ENCODE measurements at regions not wholly inside any gene's neighbourhood (a gene's known extent, or its start where the extent isn't known, plus 50 kb on each side); places are given as distances from the start of the nearest gene placed in this dataset.
"Not testable (repeated sequence)": the region's sequence is repeated elsewhere in the genome, so short reads cannot be mapped to it uniquely, and the experiment has no call there.

DNA sequence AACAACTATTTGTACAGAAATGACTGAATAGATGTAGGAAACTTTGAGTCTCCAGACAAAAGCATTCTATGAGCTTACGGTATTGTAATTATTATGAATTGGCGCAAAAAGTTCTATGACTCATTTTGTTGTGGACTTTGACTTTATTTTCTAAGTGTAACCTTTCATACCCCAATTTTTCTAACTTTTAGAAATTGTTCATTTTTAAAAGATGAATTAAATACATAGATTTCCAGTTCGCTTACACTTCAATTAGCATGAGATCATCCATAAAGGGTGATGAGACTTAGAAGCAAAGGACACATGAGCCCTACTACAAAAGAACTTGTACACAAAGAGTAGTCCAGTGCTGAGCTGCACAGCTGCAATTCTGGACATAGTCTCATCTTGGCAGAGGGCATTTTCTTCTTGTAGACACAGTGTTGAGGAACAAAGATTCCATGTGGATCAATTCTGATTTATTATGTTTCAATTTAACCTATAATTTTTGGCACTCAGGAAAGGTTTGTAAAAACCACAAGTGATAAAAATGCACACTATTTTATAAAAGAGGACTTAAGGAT, 431.1 kb downstream of the LRRIQ3 start:
- DNase-seq = no peak

- no peak for DNase-seq
Observed at GRCh38 chr1:73765551-73766233, 432.3 kb downstream of the LRRIQ3 start.

DNA sequence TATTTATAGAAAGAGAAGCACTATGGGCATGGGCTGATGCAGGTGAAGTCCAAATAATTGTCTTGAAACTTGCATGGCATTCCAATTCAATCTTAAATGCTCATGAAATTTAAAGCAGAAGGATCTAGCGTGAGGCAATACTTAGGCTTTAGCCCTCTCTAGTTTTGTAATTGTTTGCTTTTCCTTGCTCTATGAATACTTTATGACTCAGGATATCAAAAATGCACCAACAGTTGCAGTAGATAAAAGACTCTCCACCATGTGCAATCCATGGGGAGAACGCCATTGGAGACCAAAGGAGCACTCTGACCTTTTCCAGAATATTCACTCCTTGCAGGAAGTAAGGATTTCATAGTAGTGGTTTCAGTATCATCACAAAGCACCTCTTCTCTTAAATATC, 436.4 kb downstream of the LRRIQ3 start:
- DNase-seq = no peak

GRCh38 chr1:73759011-73759410, 439.0 kb downstream of the LRRIQ3 start:
- no peak for DNase-seq

- DNase-seq = no peak
Observed at GRCh38 chr1:73756817-73757216, 441.2 kb downstream of the LRRIQ3 start.

- no peak for DNase-seq
Observed at GRCh38 chr1:73755649-73756048, 442.3 kb downstream of the LRRIQ3 start.

GRCh38 chr1:73749996-73750395, 448.0 kb downstream of the LRRIQ3 start:
- no peak for DNase-seq

DNA sequence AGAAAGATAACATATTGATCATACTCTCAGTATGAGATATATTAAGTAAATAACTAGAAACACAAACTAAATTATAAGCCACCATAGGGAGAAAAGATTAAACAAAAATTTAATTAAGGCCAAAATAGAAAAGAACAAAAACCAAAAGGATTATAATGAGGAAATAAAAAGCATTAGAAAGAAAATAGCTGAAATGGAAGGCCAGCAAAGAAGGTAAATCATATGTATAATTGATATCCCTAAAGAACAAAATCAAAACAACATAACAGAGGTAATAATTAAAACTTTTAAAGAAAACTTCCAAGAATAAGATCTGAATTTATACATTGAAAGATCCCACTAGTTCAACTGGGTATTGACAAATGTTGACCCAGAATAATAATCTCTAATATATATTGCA, 453.0 kb downstream of the LRRIQ3 start:
- DNase-seq = no peak

GRCh38 chr1:73736125-73736524, 461.9 kb downstream of the LRRIQ3 start:
- no peak for DNase-seq

DNA sequence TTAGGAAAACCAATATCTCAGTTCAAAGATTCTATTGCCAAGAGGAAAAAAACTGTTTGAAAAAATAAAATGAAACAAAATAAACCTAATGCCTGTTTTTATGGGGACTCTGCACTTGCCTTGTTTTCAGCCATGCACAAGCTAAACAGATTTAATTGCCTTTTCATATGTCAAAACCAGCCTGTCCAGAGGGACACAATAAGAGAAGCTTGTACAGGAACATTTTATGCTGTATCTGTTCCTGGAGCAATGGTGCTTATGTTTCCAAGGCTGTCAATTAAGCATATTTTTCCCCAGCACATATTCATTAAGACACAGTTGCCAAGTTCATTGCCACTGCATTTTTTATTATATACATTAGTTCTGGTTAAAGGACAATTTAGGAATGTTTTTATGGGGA, 470.9 kb downstream of the LRRIQ3 start:
- DNase-seq = no peak

GRCh38 chr1:73722055-73722454, 475.9 kb downstream of the LRRIQ3 start:
- no peak for DNase-seq

- DNase-seq = no peak
Observed at GRCh38 chr1:73717976-73718375, 480.0 kb downstream of the LRRIQ3 start.

DNA sequence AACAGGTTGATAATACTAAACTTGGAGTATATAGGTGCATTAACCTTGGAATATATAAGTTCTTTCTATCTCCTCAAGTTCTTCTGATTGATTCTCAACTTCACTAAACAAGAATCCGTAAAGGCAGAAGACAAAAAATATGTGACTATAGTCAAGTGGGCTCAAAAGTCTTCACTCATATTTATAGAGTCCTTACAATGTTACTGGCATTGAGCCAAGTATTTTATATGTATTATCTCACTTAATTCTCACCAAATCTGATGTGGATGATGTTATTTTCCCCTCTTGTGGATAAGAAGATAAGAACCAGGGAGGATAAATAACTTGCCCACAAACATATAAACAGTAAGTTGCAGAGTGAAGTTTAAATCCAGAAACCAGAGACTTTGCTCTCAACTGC, 486.9 kb downstream of the LRRIQ3 start:
- DNase-seq = no peak

DNA sequence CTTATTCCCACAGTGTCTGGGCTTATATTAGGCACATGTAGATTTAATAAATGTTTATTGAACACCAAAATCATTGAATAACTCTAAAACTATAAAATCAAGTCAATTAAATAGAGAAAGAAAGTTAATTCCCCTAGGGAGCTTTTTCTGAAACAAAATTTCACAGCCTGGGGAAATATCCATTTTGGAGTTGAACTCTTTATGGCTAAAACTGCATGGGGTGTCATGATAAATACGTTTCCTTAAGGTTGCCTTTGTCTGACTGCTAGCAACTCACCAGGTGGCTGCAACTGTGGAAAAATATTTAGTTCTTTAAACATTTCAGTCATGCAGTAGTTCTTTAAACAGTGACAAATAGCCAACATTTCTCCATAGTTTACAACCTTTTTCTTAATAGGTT, 496.1 kb downstream of the LRRIQ3 start:
- DNase-seq = no peak

DNA sequence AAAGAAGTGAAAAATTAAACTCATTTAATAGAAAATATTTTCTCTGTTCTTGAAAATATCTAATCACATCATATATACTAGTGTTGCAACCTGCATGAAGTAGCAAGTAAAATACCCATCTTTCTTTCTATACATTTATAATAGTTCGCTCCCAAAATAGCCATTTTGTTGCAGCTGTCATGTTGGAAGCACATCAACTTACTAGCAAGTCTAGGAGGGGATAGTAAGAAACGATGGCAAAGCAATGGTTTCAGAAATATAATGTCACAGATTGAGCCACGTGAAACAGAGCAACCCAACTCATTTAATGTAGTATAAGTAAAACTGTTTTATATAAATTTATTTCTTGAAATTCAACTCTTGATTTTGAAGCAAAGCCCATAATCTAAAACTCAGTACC, 521.8 kb downstream of the LRRIQ3 start:
- no peak for DNase-seq

- DNase-seq = peak; percentile 25
Observed at GRCh38 chr1:73674945-73675561, 522.9 kb downstream of the LRRIQ3 start.

DNA sequence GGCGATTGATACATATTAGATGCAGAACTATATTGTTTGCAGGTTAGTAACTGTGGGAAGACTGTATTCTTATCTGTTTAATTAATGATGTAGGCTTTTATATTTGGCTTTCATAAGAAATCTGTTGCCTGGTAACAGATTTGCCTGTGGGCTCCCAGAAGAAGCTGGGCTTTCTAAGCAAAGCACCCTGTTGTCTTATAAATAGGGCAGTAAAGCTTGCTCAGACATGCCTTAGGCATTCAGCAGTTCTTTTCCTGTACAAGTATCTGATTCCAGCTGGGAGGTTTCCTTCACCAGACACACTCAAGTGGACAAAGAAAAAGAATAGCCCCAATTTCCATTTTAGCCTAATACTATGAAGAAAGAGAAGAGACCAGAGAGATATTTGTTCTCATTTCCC, 524.0 kb downstream of the LRRIQ3 start:
- no peak for DNase-seq

DNA sequence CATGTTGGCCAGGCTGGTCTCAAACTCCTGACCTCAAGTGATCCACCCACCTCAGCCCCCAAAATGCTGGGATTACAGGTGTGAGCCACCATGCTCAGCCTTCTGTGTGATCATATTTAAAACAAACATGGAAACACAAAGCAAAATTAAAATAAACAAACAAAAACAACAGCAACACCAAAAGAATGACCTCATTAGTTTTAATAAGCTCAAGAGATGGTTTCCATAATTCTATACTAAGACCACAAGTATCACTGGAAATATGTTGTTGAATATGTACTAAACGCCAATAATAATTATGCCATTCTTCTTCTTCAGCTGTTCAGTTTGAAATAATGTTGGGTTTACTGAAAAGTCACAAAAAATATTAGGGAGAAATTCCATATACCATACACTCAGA, 526.4 kb downstream of the LRRIQ3 start:
- no peak for DNase-seq

DNA sequence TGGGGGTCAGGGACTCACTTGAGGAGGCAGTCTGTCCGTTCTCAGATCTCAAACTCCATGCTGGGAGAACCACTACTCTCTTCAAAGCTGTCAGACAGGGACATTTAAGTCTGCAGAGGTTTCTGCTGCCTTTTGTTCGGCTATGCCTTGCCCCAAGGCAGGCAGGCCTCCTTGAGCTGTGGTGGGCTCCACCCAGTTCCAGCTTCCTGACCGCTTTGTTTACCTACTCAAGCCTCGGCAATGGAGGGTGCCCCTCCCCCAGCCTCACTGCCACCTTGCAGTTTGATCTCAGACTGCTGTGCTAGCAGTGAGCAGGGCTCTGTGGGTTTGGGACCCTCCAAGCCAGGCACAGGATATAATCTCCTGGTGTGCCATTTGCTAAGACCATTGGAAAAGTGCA, 530.0 kb downstream of the LRRIQ3 start:
- not testable (repeated sequence) for DNase-seq

GRCh38 chr1:73662526-73662925, 535.5 kb downstream of the LRRIQ3 start:
- DNase-seq = no peak

DNA sequence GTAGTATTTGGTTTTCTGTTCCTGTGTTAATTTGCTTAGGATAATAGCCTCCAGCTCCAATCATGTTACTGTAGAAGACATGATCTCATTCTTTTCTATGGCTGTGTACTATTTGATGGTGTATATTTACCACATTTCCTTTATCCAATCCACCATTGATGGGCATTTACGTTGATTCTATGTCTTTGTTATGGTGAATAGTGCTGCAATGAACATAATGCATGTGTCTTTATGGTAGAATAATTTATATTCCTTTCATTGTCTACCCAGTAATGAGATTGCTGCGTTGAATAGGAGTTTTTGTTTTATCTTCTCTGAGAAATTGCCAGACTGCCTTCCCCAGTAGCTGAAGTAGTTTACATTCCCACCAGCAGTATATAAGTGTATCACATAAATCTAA, 538.8 kb downstream of the LRRIQ3 start:
- DNase-seq = no peak

- DNase-seq = no peak
Observed at GRCh38 chr1:73654714-73655113, 543.3 kb downstream of the LRRIQ3 start.

- no peak for DNase-seq
Observed at GRCh38 chr1:73644198-73644597, 553.8 kb downstream of the LRRIQ3 start.

DNA sequence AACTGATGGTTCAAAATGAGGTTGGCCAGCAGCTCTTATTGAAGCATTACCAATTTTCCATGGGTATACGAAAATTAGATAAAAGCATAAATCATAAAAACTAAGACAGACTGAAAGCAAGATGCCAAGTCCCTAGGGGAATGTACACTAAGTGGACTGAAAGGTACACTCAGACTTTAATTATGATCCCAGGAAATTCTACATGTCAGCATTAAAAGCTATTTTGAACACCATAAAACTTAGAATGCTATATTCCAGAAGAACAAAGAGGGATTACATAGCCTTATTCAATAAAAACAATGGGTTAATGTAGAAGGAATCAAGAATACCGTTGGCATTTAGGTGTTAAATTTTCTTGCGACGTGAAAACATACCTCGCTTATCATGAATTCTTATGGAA, 558.5 kb downstream of the LRRIQ3 start:
- DNase-seq = no peak

- DNase-seq = no peak
Observed at GRCh38 chr1:73637264-73637663, 560.7 kb downstream of the LRRIQ3 start.

All from hematopoietic multipotent progenitor cell treated with erythropoietin and hydrocortisone succinate and interleukin-3 and kit ligand, for 8 days (in vitro differentiated cells).